AG04449 (cell line): ENCODE measurements at regions not wholly inside any gene's neighbourhood (a gene's known extent, or its start where the extent isn't known, plus 50 kb on each side); places are given as distances from the start of the nearest gene placed in this dataset.

Experiments used
- CTCF ChIA-PET: fragments of 350-600 bp; formaldehyde crosslinking; extraction: SDS; loops from one replicate; lab custom pipeline; 2021; ENCODE audit warnings: antibody characterized with exemption; lab: Yijun Ruan, JAX
- POLR2A ChIA-PET: fragments of 400-600, 350-600 bp; formaldehyde crosslinking; extraction: SDS; loops from one replicate; lab custom pipeline; 2020; ENCODE audit warnings: antibody characterized with exemption, inconsistent platforms; lab: Yijun Ruan, JAX
- DNase-seq: peaks from one replicate; pipeline ENCODE4 v3.0.0-alpha.2; 2010; ENCODE audit warnings: low read depth, low spot score
- H3K4me3 ChIP-seq: 2 replicates; pipeline ENCODE4 v1.5.1; 2011; ENCODE audit warnings: low read depth, mild to moderate bottlenecking, control low read depth, low read length
- TF ChIP-seq, protein P1 (sequence below): IDR thresholded peaks from one replicate; pipeline ENCODE4 v1.5.1; 2011; ENCODE audit warnings: mild to moderate bottlenecking, moderate library complexity, low read length, control low read depth, inconsistent platforms; ENCODE audit not compliant: insufficient read depth; ENCODE audit errors: missing control alignments

DNA sequence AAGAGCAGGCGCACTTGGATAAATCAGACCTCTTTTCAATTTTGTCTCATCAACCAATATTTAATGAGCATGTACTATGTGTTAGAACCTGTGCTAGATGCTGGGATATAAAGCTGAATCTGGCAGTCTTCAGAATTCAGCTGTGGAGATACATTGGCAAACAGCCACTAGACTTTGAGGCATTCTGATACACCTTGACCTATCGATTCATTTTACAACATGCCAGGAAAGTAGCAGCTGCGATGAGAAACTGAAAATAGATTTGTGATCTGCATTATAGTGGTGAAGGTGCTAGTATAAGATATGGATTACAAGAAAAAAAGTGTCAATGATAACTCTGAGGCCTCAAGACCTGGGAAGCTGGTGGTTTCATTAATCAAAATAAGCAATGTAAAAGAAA, 1338.1 kb upstream of the TENM4 start:
- TF ChIP-seq, protein P1, sequence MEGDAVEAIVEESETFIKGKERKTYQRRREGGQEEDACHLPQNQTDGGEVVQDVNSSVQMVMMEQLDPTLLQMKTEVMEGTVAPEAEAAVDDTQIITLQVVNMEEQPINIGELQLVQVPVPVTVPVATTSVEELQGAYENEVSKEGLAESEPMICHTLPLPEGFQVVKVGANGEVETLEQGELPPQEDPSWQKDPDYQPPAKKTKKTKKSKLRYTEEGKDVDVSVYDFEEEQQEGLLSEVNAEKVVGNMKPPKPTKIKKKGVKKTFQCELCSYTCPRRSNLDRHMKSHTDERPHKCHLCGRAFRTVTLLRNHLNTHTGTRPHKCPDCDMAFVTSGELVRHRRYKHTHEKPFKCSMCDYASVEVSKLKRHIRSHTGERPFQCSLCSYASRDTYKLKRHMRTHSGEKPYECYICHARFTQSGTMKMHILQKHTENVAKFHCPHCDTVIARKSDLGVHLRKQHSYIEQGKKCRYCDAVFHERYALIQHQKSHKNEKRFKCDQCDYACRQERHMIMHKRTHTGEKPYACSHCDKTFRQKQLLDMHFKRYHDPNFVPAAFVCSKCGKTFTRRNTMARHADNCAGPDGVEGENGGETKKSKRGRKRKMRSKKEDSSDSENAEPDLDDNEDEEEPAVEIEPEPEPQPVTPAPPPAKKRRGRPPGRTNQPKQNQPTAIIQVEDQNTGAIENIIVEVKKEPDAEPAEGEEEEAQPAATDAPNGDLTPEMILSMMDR, result no peak
- no peak overlapping the region for H3K4me3 ChIP-seq
- DNase-seq, result no peak
- ChIA-PET CTCF (no interaction called here), POLR2A (no interaction called here)

DNA sequence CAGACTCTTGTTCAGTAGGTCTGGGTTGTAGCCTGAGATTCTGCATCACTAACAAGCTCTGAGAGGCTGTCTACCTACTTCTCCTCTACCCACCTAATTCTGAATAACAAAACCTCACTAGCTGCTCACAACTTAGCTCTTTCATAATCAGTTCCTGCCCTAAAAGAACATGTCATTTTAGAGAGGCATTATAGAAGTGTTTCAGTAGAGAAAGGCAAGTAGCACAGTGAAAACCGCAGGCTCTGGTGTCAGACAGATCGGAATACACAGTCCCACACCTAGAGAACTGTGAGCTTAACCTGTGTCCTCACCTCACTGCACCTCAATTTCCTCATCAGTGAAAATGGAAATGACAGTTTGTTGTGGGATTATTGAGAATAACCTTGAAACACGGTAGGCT, 1337.6 kb upstream of the TENM4 start:
- ChIA-PET CTCF (no interaction called here), POLR2A (no interaction called here)
- H3K4me3 ChIP-seq, result no peak overlapping the region
- TF ChIP-seq, protein P1, result no peak
- no peak for DNase-seq

DNA sequence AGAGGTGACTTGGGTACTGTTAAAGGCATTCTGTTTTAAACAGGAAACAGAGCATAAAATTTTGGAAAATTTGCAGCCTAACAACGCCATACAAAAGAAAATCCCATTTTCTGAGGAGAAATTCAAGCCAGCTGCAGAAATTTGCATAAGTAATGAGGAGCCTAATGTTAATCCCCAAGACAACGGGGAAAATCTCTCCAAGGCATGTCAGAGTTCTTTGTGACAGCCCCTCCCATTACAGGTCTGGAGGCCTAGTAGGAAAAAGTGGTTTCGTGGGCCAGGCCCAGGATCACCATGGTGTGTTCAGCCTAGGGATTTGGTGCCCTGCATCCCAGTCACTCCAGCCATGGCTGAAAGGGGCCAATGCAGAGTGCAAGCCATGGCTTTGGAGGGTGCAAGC, 1333.1 kb upstream of the TENM4 start:
- TF ChIP-seq, protein P1, result no peak
- CTCF ChIA-PET, result no interaction called here
- POLR2A ChIA-PET, result no interaction called here
- no peak for DNase-seq
- H3K4me3 ChIP-seq, result no peak overlapping the region

DNA sequence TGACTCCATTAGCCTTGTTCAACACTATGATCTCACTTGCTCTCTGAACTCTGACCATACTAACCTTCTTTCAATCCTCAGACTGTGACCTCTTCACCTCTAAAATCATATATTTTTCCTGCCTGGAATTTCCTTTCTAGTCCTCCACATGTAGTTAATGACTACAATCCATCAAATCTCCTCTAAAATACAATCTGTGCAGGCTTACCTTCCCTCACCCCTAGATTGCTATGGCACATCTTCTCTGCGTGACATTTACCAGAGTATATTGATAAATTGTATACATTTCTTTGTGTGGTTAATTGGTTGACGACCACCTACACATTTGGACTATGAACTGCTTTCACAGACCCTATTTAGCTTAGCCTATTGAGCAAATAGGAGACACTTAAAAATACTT, 1330.2 kb upstream of the TENM4 start:
- no peak for DNase-seq
- ChIA-PET CTCF (no interaction called here), POLR2A (no interaction called here)
- no peak overlapping the region for H3K4me3 ChIP-seq
- TF ChIP-seq, protein P1, result no peak

DNA sequence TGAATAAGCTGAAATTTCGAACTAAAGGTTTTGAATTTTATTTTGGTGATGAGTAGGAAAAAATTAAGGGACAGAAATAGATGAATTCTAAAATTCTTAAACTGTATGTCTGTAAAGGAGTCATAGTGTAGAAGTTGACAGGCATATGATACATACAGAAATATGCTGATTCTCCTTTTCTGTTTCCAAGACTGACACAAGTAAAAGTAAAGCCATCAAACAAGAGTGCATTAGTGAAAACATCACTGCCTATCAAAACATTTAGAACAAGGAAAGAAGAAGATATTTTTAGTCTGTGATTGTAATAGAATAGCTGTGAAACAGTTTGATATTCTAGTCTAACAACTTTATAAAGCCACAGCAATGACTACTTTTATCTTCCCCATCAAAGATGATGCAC, 1318.0 kb upstream of the TENM4 start:
- TF ChIP-seq, protein P1, result no peak
- no peak for DNase-seq
- POLR2A ChIA-PET, result no interaction called here
- CTCF ChIA-PET, result no interaction called here
- no peak overlapping the region for H3K4me3 ChIP-seq

DNA sequence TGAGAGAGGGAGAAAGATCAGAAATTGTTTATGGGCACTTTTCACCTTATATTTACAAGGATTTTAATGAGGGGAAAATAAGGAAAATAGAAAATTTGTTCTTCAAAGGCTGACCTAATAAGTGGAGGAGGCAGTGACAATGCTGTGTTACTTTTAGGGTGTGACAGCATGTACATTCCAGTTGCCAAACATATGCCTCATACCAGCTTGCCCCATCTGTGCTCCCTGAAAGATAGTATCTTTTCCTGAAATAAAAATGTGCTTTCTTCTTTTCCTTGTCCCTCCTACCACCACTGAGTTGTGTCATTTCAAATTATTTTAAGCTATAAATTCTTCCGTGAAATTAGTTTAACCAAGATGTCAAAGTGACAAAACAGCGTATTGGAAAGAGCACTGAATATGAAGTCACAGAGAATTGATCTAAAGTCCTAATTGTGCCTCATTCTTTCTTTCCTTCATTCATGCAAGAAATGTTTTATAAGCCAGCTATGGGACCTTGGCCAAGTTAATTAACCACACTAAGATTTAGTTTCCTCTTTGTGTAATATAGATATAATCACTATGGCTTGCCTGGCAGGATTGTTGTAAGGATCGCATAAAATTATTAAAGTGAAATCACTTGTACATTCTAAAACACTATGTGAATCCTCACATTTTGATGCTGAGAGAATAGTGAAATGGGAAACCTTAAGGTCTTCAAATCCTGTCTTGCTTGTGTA, 1307.5 kb upstream of the TENM4 start:
- CTCF ChIA-PET, result no interaction called here
- TF ChIP-seq, protein P1, result no peak
- DNase-seq, result no peak

More for the DNA sequence above, 1307.5 kb upstream of the TENM4 start:
- POLR2A ChIA-PET, result no interaction called here
- no peak overlapping the region for H3K4me3 ChIP-seq
